Kasumi-1 (cell line): ENCODE measurements at regions not wholly inside any gene's neighbourhood (a gene's known extent, or its start where the extent isn't known, plus 50 kb on each side); places are given as distances from the start of the nearest gene placed in this dataset.

ENCODE experiments used
- DNase-seq, 2 experiments: peaks; one replicate each; lab custom pipeline; 2025; lab: John Stamatoyannopoulos, UW

DNA sequence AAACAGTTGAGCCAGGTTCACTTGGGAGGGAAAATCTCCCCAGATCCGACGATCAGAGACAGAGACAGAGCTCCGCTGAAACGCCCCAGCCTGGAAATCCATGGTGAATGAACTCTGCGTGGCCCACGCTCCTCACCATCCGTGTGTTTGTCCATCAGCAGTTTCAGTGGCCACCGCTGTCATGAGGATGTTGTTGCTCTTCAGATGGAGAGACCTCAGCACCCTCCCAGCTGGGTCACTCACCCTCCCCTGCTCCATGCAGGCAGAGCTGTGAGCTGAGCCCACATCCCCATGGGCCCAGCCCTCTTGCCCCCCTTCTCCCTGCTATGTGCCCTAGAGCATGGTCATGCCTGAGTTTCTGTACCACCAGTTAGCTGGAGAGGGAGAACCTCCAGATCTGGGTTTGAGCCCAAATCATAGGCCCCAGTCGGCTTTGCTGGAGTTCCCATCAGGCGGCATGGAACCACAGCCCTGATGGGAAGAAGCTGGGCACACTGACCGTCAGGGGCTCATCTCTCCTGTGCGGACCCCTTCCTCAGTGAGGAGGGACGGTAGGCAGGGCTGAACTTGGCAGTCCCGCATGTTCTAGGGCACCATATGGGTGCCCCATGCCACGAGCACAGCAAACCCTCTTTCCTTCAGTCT is 154.4 kb upstream of the COL5A1 start:
- DNase-seq, result no peak

DNA sequence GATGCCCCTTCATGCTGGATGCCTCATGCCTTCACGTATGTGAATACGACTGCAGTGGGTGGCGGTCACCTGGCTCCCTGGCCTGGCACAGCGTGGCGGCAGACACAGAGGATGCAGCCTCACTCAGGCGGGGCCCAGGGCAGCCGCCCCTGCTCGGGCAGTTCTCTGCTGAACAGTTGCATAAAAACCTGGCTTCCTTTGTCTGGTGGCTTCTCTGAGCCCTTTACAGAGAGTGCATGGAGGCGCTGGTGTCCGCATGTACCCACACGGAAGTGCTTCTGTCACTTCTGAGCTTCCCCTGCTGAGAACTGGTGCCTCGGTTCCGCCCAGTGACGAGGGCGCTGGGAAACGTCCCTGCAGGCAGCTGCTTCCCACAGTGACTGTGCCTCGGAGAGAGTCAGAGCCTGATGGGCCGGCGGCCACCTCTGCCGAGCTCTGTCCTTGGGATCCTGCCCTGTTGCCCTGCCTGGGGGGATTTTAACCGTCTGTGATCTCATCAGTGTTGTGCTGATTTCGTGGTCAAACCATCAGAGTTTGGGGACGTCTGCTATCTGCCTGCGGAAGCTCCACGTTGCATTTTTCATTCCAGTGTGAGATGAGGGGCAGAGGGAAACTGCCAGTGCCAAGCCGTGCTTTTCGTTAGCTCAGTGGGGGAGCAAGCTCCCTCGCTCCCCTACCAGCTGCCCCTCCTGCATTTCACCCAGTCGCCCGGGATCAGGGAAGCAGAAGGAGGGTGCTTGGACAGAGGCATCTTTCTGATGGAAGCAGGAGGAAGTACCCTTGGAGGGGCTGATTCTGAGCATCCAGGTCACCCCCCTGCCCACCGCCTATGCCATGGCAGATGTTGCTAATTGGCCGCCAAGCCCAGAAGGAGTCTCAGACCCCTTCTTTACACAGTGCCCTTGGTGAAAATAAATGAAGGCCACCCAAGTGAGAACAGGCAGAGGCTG is 153.0 kb upstream of the COL5A1 start:
- DNase-seq, result no peak

GRCh38 chr9:134489621-134490408 is 151.8 kb upstream of the COL5A1 start:
- no peak for DNase-seq

- no peak for DNase-seq
Measured at GRCh38 chr9:134490446-134490845, 151.2 kb upstream of the COL5A1 start.

GRCh38 chr9:134491196-134491835 is 150.3 kb upstream of the COL5A1 start:
- no peak for DNase-seq

DNA sequence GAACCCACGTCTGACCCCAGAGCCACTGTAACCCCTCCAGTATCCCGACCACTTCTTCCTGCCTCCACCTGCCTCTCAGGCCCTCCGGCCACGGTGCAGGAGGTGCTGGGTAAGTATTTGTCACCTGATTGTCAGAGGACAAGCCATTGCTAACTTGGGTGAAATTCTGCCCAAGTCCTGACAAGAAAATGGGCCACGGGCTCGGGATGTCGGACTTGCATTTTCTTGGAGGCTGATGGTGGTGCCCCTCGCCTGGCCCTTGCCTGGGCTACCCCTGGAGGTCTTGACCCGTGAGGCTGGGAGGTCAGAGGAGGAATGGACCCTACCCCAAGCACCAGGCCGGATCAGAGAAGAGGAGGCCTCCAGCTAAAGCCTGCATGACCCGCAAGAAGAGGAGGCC is 149.7 kb upstream of the COL5A1 start:
- DNase-seq, result no peak

DNA sequence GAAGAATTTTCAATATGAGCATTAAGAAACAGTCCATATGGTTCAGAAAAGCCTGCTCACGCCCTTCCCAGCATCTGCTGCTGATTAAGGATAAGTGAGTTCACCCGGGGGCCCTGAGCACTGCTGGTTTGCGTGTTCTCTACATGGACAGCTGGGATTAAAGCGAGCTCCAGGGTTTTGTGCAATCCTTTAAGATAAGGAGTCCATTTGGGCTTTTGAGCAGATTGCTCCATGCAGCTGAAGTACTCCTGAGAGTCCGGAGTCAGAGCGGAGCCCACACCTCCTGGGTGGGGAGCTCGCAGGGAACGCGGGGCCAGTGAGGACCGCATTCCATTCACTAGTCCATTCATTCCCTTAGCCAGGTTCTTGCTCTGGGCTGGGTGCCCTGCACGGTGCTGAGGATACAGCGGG is 149.3 kb upstream of the COL5A1 start:
- DNase-seq, result no peak

- no peak for DNase-seq
Measured at GRCh38 chr9:134492721-134493460, 148.7 kb upstream of the COL5A1 start.

- no peak for DNase-seq
Measured at GRCh38 chr9:134493461-134494272, 147.9 kb upstream of the COL5A1 start.

- DNase-seq, result no peak
Measured at GRCh38 chr9:134494273-134494815, 147.3 kb upstream of the COL5A1 start.

DNA sequence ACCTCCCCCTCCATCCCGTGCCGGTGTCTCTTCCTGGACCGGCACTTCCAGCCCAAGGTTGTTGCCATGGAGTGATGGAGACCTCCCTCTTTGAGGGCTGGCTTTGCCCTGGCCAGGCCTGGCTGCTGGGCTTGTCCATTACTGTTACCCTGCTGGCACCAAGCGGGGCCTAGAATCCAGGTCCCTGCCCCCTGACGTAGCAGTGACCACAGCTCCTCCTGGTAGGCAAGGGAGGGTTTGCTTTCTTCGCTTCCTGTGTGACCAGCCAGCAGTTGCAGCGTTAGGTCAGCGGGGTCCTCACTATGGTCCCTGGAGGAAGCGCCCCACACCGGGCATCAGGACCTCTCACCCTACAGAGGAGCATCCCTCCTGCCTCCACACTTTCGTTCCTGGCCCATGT is 146.7 kb upstream of the COL5A1 start:
- no peak for DNase-seq

DNA sequence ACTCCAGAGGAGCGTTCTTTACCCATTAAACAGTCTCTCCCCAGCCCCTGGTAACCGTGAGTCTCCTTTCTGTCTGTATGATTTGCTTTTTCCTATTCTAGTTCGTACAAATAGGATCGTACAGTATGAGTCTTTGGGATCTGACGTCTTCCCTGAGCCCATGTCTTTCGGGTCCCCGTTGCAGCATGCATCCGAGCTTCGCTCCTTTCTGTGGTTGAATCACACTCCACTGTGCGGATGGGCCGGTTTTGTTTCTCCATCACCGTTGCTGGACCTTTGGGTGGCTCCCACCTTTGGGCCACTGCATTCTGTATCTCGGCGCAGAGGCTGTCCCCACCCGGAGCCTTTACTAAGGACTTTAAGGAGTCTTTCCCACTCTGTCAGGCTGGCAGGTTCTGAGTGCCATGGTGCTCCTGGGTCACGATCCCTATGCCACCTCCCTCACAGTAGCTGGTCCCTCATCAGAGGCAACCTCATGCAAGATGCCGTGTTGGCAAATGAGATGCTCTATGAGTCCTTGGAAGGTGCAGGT is 145.7 kb upstream of the COL5A1 start:
- DNase-seq, result no peak

DNA sequence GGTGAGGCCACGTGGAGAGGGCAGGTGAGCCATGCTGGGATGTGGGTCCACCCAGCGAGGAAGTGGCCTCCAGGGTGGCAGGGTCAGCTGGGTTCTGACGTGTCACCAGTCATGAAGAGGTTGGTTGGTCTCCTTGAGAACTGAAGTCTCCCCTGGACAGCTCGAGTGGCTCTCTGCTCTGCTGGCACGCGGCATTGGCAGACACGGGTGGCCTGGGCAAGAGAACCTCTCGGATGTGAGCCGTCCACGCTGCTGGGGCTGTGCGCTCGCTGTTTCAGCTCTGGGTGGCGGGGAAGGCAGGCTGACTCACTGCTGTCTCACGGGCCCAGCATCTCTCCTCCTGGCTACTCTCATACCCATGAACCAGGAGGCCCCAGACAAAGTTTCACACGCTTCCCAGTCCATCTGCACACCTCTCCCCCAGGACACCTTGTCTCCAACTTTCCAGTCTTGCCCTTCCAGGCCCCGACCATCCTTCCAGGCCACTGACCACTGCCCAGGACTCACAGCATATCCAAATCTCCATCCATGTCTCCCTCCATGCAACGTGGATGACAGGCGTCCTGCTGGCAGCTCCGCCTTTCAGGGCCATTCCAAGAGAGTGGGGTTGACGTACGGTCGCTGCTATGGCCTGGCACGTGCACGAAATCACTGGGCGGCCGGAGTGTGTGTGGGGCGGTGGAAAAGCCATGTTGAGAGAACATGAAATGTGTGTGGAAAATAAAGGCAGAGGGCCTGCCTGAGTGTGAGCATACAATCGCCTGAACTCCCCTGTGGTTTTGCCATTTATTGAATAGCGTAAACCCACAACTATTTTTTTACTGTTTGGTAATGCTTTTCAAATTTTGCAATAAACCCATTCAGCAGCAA is 145.0 kb upstream of the COL5A1 start:
- no peak for DNase-seq

DNA sequence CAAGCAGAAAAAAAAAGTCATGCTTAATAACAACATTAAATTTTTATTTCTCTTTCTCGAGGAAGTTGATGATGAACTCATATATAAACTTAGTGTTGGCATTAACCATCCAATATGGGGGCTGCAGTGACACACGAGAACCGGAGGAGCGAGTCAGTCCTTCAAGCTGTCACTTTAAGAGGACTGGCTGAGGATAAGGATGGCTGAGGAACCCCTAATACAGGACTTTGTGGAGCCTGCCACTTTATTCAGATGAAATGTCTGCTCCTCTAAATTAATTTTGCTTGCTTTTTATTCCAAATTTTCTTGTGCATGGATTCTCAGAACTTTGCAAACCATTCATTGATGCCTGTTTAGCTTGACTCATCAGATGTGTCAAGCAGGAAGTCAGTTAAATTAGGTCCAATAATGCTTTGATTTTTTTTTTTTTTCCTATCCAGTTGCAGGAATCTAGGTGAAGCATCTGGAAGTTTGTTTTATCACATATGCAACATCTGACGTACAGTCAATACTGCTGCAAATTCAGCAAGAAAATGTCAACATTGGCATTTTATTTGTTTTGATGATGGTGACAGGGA is 144.2 kb upstream of the COL5A1 start:
- DNase-seq, result no peak

GRCh38 chr9:134498814-134499166 is 142.8 kb upstream of the COL5A1 start:
- DNase-seq, result no peak

GRCh38 chr9:134500931-134501760 is 140.5 kb upstream of the COL5A1 start:
- DNase-seq, result no peak

DNA sequence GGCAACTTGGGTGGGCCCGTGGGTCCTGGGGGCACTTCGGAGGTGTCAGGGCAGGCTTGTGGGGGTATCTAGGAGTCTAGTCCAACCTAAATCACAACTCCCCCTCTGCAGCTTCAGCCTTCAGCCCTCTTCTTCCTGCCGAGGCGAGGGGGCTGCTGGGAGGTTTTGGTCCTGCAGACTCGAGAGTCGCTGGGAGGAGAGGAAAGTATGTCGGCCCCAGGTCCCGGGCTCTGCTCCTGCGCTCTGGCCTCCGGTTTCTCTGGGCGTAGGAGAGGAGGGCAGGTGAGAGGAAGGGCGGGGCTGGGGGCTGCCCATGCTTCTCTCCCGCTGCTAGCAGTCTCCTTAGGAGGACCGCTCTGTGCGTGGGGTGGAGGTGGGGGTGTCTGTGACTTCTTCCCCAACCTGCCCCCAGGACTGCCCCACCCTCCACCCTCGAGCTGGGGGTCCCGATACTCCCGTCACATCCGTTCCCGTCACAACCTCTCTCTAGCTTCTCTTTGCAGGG is 139.8 kb upstream of the COL5A1 start:
- DNase-seq, result no peak
